Smooth muscle cell (in vitro differentiated cells): ENCODE measurements at regions not wholly inside any gene's neighbourhood (a gene's known extent, or its start where the extent isn't known, plus 50 kb on each side); places are given as distances from the start of the nearest gene placed in this dataset.

Experiments
- DNase-seq: peaks from one replicate; lab custom pipeline; 2025; ENCODE audit not compliant: unreplicated experiment; lab: John Stamatoyannopoulos, UW
- H2AFZ ChIP-seq: fragments of 200-600 bp; sonication (generic); 2 replicates; pipeline ENCODE4 v1.6.0; 2016; ENCODE audit warnings: antibody characterized with exemption, low read depth, mild to moderate bottlenecking
- H3F3A ChIP-seq: fragments of 200-600 bp; sonication (generic); 2 replicates; pipeline ENCODE4 v1.6.0; 2017; ENCODE audit warnings: antibody characterized with exemption, low read depth
- H3K27ac ChIP-seq: fragments of 200-600 bp; sonication (generic); 2 replicates; pipeline ENCODE4 v1.5.1; 2016; ENCODE audit warnings: low read depth, mild to moderate bottlenecking
- H3K27me3 ChIP-seq: fragments of 200-600 bp; sonication (generic); 2 replicates; pipeline ENCODE4 v1.6.1; 2016; ENCODE audit warnings: low read depth, mild to moderate bottlenecking
- H3K36me3 ChIP-seq: fragments of 200-600 bp; sonication (generic); 2 replicates; pipeline ENCODE4 v1.5.1; 2016; ENCODE audit warnings: low read depth
- H3K4me1 ChIP-seq: fragments of 200-600 bp; sonication (generic); 2 replicates; pipeline ENCODE4 v1.5.1; 2016; ENCODE audit warnings: low read depth
- H3K4me2 ChIP-seq: fragments of 200-600 bp; sonication (generic); 2 replicates; pipeline ENCODE4 v1.6.0; 2016; ENCODE audit warnings: mild to moderate bottlenecking
- H3K4me3 ChIP-seq: fragments of 200-600 bp; sonication (generic); 2 replicates; pipeline ENCODE4 v1.5.1; 2016; ENCODE audit warnings: mild to moderate bottlenecking
- H3K79me2 ChIP-seq: fragments of 200-600 bp; sonication (generic); 2 replicates; pipeline ENCODE4 v1.6.0; 2016; ENCODE audit warnings: low read depth, mild to moderate bottlenecking
- H3K9ac ChIP-seq: fragments of 200-600 bp; sonication (generic); 2 replicates; pipeline ENCODE4 v1.6.0; 2016; ENCODE audit warnings: low read depth
- H3K9me3 ChIP-seq: fragments of 200-600 bp; sonication (generic); replicated peaks from 2 replicates; pipeline ENCODE4 v1.5.1; 2016; ENCODE audit warnings: low read depth
- H4K20me1 ChIP-seq: fragments of 200-600 bp; sonication (generic); 2 replicates; pipeline ENCODE4 v1.6.0; 2016; ENCODE audit warnings: low read depth
- CTCF ChIP-seq: fragments of 200-600 bp; sonication (generic); IDR thresholded peaks from 2 replicates; pipeline ENCODE4 v1.5.1; 2017; ENCODE audit warnings: borderline replicate concordance, mild to moderate bottlenecking, antibody characterized with exemption; ENCODE audit not compliant: insufficient read depth, poor library complexity, severe bottlenecking
- WGBS: methylation state at CpG from one replicate; pipeline ENCODE4 v1.1.7; 2016; ENCODE audit warnings: low lambda C conversion rate; 5-methylcytosine and 5-hydroxymethylcytosine counted together

GRCh38 chr17:31702041-31702440, 157.0 kb downstream of the COPRS start:
- no peaks in the 10 kb centered on the region for H3K36me3 ChIP-seq
- no peak overlapping the region for H2AFZ ChIP-seq
- peaks cover 10% of the 10 kb centered on the region for H3F3A ChIP-seq
- DNase-seq: no peak
- WGBS: 92% methylated on average over 3 of the region's 3 CpGs
- TF ChIP-seq CTCF: no peak
- no peak overlapping the region for H3K4me3 ChIP-seq
- no peaks in the 10 kb centered on the region for H3K27me3 ChIP-seq
- H3K79me2 ChIP-seq: no peaks in the 10 kb centered on the region
- H3K9ac ChIP-seq: no peak overlapping the region
- no peaks in the 10 kb centered on the region for H3K9me3 ChIP-seq
- no peaks in the 10 kb centered on the region for H4K20me1 ChIP-seq
- no peak overlapping the region for H3K27ac ChIP-seq
- no peaks in the 10 kb centered on the region for H3K4me1 ChIP-seq
- no peak overlapping the region for H3K4me2 ChIP-seq

GRCh38 chr17:31700973-31701372, 158.1 kb downstream of the COPRS start:
- Histone ChIP-seq H2AFZ (no peak overlapping the region), H3K27me3 (no peaks in the 10 kb centered on the region), H3K79me2 (no peaks in the 10 kb centered on the region), H3K27ac (no peak overlapping the region), H3K9ac (no peak overlapping the region), H3K4me3 (no peak overlapping the region), H3K4me1 (peaks cover 5% of the 10 kb centered on the region), H3F3A (peaks cover 19% of the 10 kb centered on the region), H3K9me3 (no peaks in the 10 kb centered on the region), H4K20me1 (no peaks in the 10 kb centered on the region), H3K4me2 (no peak overlapping the region), H3K36me3 (no peaks in the 10 kb centered on the region)
- DNase-seq: no peak
- no peak for TF ChIP-seq CTCF
- WGBS: 77% methylated on average over 1 of the region's 1 CpG

DNA sequence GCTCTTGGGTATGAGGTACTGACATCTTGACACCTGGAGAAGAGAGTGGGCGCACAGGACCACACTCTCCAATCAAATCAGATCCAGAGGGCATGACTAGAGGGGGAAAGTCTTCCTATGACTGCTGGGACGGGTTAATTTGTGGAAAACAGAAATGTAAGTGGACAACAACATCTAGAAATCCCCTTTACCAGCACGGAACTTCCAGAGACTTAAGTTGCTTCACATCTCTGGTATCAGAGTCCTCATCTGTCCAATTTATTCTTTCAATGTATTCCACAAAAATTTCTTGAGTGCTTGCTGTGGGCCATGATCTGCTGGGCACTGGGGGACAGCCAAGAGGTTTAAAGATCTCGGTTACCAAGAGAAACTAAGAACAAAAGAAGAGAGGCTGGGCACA, 159.2 kb downstream of the COPRS start:
- Histone ChIP-seq H3K4me1 (peaks cover 12% of the 10 kb centered on the region), H3K4me3 (no peak overlapping the region), H3K4me2 (no peak overlapping the region), H3F3A (peaks cover 26% of the 10 kb centered on the region), H3K27ac (no peak overlapping the region), H3K9me3 (no peaks in the 10 kb centered on the region), H3K27me3 (no peaks in the 10 kb centered on the region), H3K36me3 (no peaks in the 10 kb centered on the region), H4K20me1 (no peaks in the 10 kb centered on the region), H3K79me2 (no peaks in the 10 kb centered on the region), H2AFZ (no peak overlapping the region), H3K9ac (no peak overlapping the region)
- no peak for DNase-seq
- 91% methylated on average over 4 of the region's 4 CpGs for WGBS
- TF ChIP-seq CTCF: no peak

GRCh38 chr17:31699281-31699680, 159.8 kb downstream of the COPRS start:
- Histone ChIP-seq H4K20me1 (no peaks in the 10 kb centered on the region), H3K9me3 (no peaks in the 10 kb centered on the region), H3K4me2 (no peak overlapping the region), H3K36me3 (no peaks in the 10 kb centered on the region), H3F3A (peaks cover 31% of the 10 kb centered on the region), H3K4me3 (no peak overlapping the region), H3K9ac (no peak overlapping the region), H2AFZ (no peak overlapping the region), H3K4me1 (peaks cover 12% of the 10 kb centered on the region), H3K27ac (no peak overlapping the region), H3K79me2 (no peaks in the 10 kb centered on the region), H3K27me3 (no peaks in the 10 kb centered on the region)
- DNase-seq: no peak
- no peak for TF ChIP-seq CTCF
- 89% methylated on average over 3 of the region's 3 CpGs for WGBS
